K562 (cell line): ENCODE measurements at regions not wholly inside any gene's neighbourhood (a gene's known extent, or its start where the extent isn't known, plus 50 kb on each side); places are given as distances from the start of the nearest gene placed in this dataset.

ENCODE experiments used
- ATAC-seq: fragments of 200-7000 bp; cut with Tn5 transposase; 3 replicates; pipeline ENCODE4 v1.9.1; 2020; ENCODE audit warnings: moderate library complexity
- BruUV-seq: library from RNA; stranded (reverse); fragments of 400-500 nt; replicated peaks from 2 replicates; lab custom pipeline; 2021; lab: Mats Ljungman, UMichigan
- CTCF ChIA-PET: fragments of 300-600 bp; formaldehyde crosslinking; extraction: SDS; loops from one replicate; lab custom pipeline; 2021; ENCODE audit warnings: low intra/inter-chr PET ratio; lab: Yijun Ruan, JAX
- POLR2A ChIA-PET: fragments of 300-600, 350-650 bp; sonication (Branson Sonifier 250); formaldehyde crosslinking; extraction: SDS; loops from one replicate; lab custom pipeline; 2021; ENCODE audit warnings: antibody characterized with exemption, inconsistent platforms; lab: Yijun Ruan, JAX
- DNase-seq, 4 experiments: peaks; one replicate each; pipeline versions ENCODE4 v3.0.0 to v3.0.0-alpha.2; 2011 to 2018; ENCODE audit warnings: low spot score in 3 of 4, mixed read lengths in 3 of 4; ENCODE audit errors: extremely low read depth in 1 of 4
- FAIRE-seq: peaks from 2 replicates; lab custom pipeline; 2011; peaks lifted over from hg19 to GRCh38; lab: Jason Lieb, UNC
- H2AFZ ChIP-seq: 2 replicates; pipeline ENCODE4 v1.6.0; 2011; ENCODE audit warnings: low read depth, low read length, control low read depth, inconsistent platforms
- H3K27ac ChIP-seq: fragments of 200-600 bp; 3 replicates; pipeline ENCODE4 v1.8.0; 2011; ENCODE audit warnings: low read depth, mild to moderate bottlenecking, control low read depth, inconsistent platforms, low read length, moderate library complexity, mixed read lengths; ENCODE audit errors: extremely low read depth
- H3K27me3 ChIP-seq, 2 experiments: fragments of 300-600 bp in 1 of 2; 2 replicates in 1 of 2; 3 replicates in 1 of 2; pipeline versions ENCODE4 v1.6.0 to v1.8.0; 2011; ENCODE audit warnings: inconsistent platforms in 2 of 2, low read length in 2 of 2, mild to moderate bottlenecking in 1 of 2, mixed read lengths in 1 of 2, moderate library complexity in 1 of 2; ENCODE audit not compliant: control insufficient read depth in 2 of 2, insufficient read depth in 2 of 2
- H3K36me3 ChIP-seq: fragments of 300-600 bp; 3 replicates; pipeline ENCODE4 v1.8.0; 2011; ENCODE audit warnings: mild to moderate bottlenecking, low read length, inconsistent platforms; ENCODE audit not compliant: control insufficient read depth, insufficient read depth
- H3K4me1 ChIP-seq, 2 experiments: fragments of 200-600 bp in 1 of 2; replicated peaks in 1 of 2; 2 replicates in 1 of 2; 3 replicates in 1 of 2; pipeline versions ENCODE4 v1.5.1 to v1.8.0; 2011; ENCODE audit warnings: inconsistent platforms in 2 of 2, low read length in 2 of 2, mild to moderate bottlenecking in 1 of 2, mixed read lengths in 1 of 2, moderate library complexity in 1 of 2; ENCODE audit not compliant: control insufficient read depth in 2 of 2, insufficient read depth in 2 of 2
- H3K4me2 ChIP-seq: 2 replicates; pipeline ENCODE4 v1.6.1; 2011; ENCODE audit warnings: low read length, control low read depth, inconsistent platforms, mixed read lengths; ENCODE audit not compliant: insufficient read depth
- H3K4me3 ChIP-seq: fragments of 200-600 bp; sonication (generic), shearing (Covaris generic); 2 replicates; pipeline ENCODE4 v1.5.1; 2016; ENCODE audit warnings: control low read depth, inconsistent platforms
- H3K79me2 ChIP-seq: fragments of 200-600 bp; 3 replicates; pipeline ENCODE4 v1.8.0; 2011; ENCODE audit warnings: low read length, inconsistent platforms; ENCODE audit not compliant: control insufficient read depth, insufficient read depth
- H3K9ac ChIP-seq, 2 experiments: 2 replicates each; pipeline versions ENCODE4 v1.6.0 to v1.6.1; 2011; ENCODE audit warnings: low read depth in 2 of 2, low read length in 2 of 2, control low read depth in 1 of 2, inconsistent platforms in 1 of 2, mild to moderate bottlenecking in 1 of 2, mixed read lengths in 1 of 2; ENCODE audit not compliant: insufficient read depth in 1 of 2
- H3K9me1 ChIP-seq: one replicate; pipeline ENCODE4 v1.6.0; 2011; ENCODE audit warnings: inconsistent platforms, mild to moderate bottlenecking, low read length, moderate library complexity; ENCODE audit not compliant: control insufficient read depth, insufficient read depth
- H3K9me3 ChIP-seq: replicated peaks from 2 replicates; pipeline ENCODE4 v1.5.1; 2011; ENCODE audit warnings: low read depth, low read length, inconsistent platforms; ENCODE audit not compliant: control insufficient read depth, insufficient read depth
- H4K20me1 ChIP-seq: replicated peaks from 2 replicates; pipeline ENCODE4 v1.6.1; 2011; ENCODE audit warnings: low read length, inconsistent platforms, mixed read lengths; ENCODE audit not compliant: control insufficient read depth, insufficient read depth
- GTF2F1 ChIP-seq: IDR thresholded peaks from 2 replicates; pipeline ENCODE4 v1.6.1; 2011; ENCODE audit warnings: low read depth, low read length, improper control_type of control experiment
- HOMEZ ChIP-seq: fragments of 250-450 bp; sonication (Bioruptor Pico); IDR thresholded peaks from 2 replicates; pipeline ENCODE4 v1.4.0; 2020; ENCODE audit warnings: mild to moderate bottlenecking, moderate library complexity
- ZBTB49 ChIP-seq: sonication (generic); formaldehyde crosslinking; IDR thresholded peaks from 2 replicates; pipeline ENCODE4 v1.8.0; 2022; ENCODE audit warnings: missing genetic modification reagents, mild to moderate bottlenecking, borderline replicate concordance
- ZNF583 ChIP-seq: fragments of 250-450 bp; sonication (Bioruptor Pico); IDR thresholded peaks from 2 replicates; pipeline ENCODE4 v1.4.0; 2020
- WGBS: fragments of 100-300 bp; shearing (Covaris generic); methylation state at CpG from one replicate; pipeline ENCODE4 v1.1.6; 2016; ENCODE audit warnings: low coverage, mixed read lengths; ENCODE audit not compliant: insufficient coverage; ENCODE audit errors: missing lambda C conversion rate; 5-methylcytosine and 5-hydroxymethylcytosine counted together
- in situ Hi-C: fragments of 300-500 bp; cut with MboI; formaldehyde crosslinking; loops from 4 replicates; pipeline ENCODE4 v1.15.0; 2018; ENCODE audit warnings: inconsistent platforms, mixed read lengths
- intact Hi-C: fragments of 100-400 bp; cut with micrococcal nuclease; formaldehyde crosslinking; loops from 2 replicates; pipeline ENCODE4 v1.14.2; 2022

GRCh38 chr2:67879586-67880290, 183.1 kb downstream of the C1D start (continued):
- TF ChIP-seq ZBTB49 (CRISPR knock-in tag) = no peak

- Histone ChIP-seq H3K4me2 (no peak overlapping the region), H3K27me3 (no peaks in the 10 kb centered on the region; a peak in 1 of 5 replicates), H3K4me3 (no peak overlapping the region), H3K79me2 (no peaks in the 10 kb centered on the region), H2AFZ (no peak overlapping the region), H3K27ac (no peak overlapping the region), H4K20me1 (no peaks in the 10 kb centered on the region), H3K36me3 (no peaks in the 10 kb centered on the region), H3K4me1 (no peaks in the 10 kb centered on the region), H3K9me3 (no peaks in the 10 kb centered on the region), H3K9ac (no peak overlapping the region), H3K9me1 (no peaks in the 10 kb centered on the region)
- under 1% methylated on average over 10 of the region's 10 CpGs for WGBS
- no peak for ATAC-seq
- no peak for FAIRE-seq
- BruUV-seq = no TSS peak
- in situ Hi-C loops = no loop called here
- POLR2A ChIA-PET = interaction anchor here (0.6 to 0.7 kb wide), 2 partner anchors 47 to 112 kb away, joined by 3 to 4 read pairs; no protein-coding TSS in a partner anchor
- CTCF ChIA-PET = no interaction called here
- no peak for DNase-seq
- intact Hi-C loops = no loop called here
- TF ChIP-seq HOMEZ (CRISPR knock-in tag) (no peak), ZNF583 (no peak), GTF2F1 (no peak)
Measured at GRCh38 chr2:67880291-67880761, 182.5 kb downstream of the C1D start.
